ENCODE measurements at regions not wholly inside any gene's neighbourhood (a gene's known extent, or its start where the extent isn't known, plus 50 kb on each side); places are given as distances from the start of the nearest gene placed in this dataset.
"Not testable (repeated sequence)": the region's sequence is repeated elsewhere in the genome, so short reads cannot be mapped to it uniquely, and the experiment has no call there.

DNA sequence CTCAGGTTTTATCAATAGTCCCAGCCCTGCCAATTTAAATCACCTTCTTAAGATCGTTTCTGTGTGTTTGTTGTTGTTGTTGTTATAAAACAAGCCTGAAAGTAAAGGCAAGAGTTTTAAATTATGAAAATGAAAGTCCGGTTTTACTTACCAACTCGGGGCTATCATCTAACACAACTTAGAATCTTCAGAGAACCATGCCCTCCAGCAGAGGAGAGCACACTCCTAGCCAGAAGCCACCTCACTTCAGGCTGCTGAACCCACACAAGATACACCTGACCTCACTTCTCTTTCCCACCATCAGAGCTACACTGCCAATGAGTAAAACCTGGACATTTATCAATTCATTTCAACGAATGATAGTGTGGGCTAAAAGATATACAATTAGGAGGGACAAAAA lies 335.2 kb downstream of the IRS1 start:
- Histone ChIP-seq H3K4me3 (ENCODE audit: low read depth, low read length) (no peak overlapping the region), H3K27me3 (ENCODE audit: control insufficient read depth, insufficient read depth, low read length) (no peaks in the 10 kb centered on the region), H3K9ac (no peak overlapping the region), H3K9me3 (ENCODE audit: control insufficient read depth, low read length) (no peaks in the 10 kb centered on the region), H2AFZ (no peak overlapping the region), H3K4me1 (no peaks in the 10 kb centered on the region), H3K36me3 (ENCODE audit: control insufficient read depth, insufficient read depth, low read length) (no peaks in the 10 kb centered on the region), H3K79me2 (no peaks in the 10 kb centered on the region), H3K27ac (no peak overlapping the region), H3K4me2 (ENCODE audit: low read length) (no peak overlapping the region)
- TF ChIP-seq, protein P1, sequence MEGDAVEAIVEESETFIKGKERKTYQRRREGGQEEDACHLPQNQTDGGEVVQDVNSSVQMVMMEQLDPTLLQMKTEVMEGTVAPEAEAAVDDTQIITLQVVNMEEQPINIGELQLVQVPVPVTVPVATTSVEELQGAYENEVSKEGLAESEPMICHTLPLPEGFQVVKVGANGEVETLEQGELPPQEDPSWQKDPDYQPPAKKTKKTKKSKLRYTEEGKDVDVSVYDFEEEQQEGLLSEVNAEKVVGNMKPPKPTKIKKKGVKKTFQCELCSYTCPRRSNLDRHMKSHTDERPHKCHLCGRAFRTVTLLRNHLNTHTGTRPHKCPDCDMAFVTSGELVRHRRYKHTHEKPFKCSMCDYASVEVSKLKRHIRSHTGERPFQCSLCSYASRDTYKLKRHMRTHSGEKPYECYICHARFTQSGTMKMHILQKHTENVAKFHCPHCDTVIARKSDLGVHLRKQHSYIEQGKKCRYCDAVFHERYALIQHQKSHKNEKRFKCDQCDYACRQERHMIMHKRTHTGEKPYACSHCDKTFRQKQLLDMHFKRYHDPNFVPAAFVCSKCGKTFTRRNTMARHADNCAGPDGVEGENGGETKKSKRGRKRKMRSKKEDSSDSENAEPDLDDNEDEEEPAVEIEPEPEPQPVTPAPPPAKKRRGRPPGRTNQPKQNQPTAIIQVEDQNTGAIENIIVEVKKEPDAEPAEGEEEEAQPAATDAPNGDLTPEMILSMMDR (IDR thresholded peaks at IDR 0.05): no peak

DNA sequence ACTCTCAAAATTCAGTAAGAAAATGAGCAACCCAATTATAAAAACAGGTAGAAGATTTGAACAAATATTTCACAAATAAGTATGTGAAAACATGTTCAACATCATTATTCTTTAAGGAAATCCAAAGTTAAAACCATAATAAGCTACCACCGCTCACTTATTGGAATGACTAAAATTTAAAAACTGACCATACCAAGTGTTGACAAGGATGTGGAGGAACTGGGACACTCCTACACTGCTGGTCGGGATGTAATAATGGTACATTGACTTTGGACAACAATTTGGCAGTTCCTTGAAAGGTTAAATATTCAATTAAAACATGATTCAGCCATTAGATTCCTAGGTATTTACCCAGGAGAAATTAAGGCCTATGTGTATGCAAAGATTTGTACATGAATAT lies 336.5 kb downstream of the IRS1 start:
- Histone ChIP-seq H3K4me1 (no peaks in the 10 kb centered on the region), H3K79me2 (no peaks in the 10 kb centered on the region), H3K36me3 (ENCODE audit: control insufficient read depth, insufficient read depth, low read length) (no peaks in the 10 kb centered on the region), H3K4me2 (ENCODE audit: low read length) (no peak overlapping the region), H3K27me3 (ENCODE audit: control insufficient read depth, insufficient read depth, low read length) (no peaks in the 10 kb centered on the region), H2AFZ (no peak overlapping the region), H3K9me3 (ENCODE audit: control insufficient read depth, low read length) (no peaks in the 10 kb centered on the region), H3K9ac (no peak overlapping the region), H3K4me3 (ENCODE audit: low read depth, low read length) (no peak overlapping the region), H3K27ac (no peak overlapping the region)
- TF ChIP-seq, protein P1 (IDR thresholded peaks at IDR 0.05): no peak

DNA sequence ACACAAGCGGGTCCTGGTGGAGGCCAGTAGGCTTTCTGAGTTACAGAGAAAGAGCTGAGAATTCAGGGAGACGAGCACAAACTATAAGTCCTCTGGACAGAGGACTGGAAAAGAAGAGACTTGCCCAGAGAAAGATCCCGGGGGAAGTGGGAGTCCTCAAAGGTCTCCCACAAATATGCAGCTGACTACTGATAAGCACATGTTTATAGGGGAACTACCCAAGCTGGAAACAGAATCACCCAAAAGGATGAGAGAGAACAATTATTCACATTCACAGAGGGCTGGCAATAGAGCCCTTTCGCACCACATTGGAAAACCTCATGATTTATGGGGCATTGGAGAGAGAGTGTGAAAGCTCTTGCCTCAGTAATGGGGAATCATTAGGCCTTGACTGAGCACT lies 337.6 kb downstream of the IRS1 start:
- H3K27me3 ChIP-seq (ENCODE audit: control insufficient read depth, insufficient read depth, low read length): no peaks in the 10 kb centered on the region

DNA sequence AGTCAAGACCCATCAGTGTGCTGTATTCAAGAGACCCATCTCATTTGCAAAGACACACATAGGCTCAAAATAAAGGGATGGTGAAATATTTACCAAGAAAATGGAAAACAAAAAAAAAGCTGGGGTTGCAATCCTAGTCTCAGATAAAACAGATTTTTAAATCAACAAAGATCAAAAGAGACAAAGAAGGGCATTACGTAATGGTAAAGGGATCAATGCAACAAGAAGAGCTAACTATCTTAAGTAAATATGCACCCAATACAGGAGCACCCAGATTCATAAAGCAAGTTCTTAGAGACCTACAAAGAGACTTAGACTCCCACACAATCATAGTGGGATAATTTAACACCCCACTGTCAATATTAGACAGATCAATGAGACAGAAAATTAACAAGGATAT lies 343.5 kb downstream of the IRS1 start:
- not testable (repeated sequence) for H3K4me2 ChIP-seq (ENCODE audit: low read length); H3K4me1 ChIP-seq; H3K27me3 ChIP-seq (ENCODE audit: control insufficient read depth, insufficient read depth, low read length); H3K27ac ChIP-seq; H3K79me2 ChIP-seq; H2AFZ ChIP-seq; H3K9ac ChIP-seq; H3K36me3 ChIP-seq (ENCODE audit: control insufficient read depth, insufficient read depth, low read length); H3K9me3 ChIP-seq (ENCODE audit: control insufficient read depth, low read length); H3K4me3 ChIP-seq (ENCODE audit: low read depth, low read length)

More for the DNA sequence above, 337.6 kb downstream of the IRS1 start:
- Histone ChIP-seq H3K4me1 (no peaks in the 10 kb centered on the region), H3K4me2 (ENCODE audit: low read length) (no peak overlapping the region), H3K36me3 (ENCODE audit: control insufficient read depth, insufficient read depth, low read length) (no peaks in the 10 kb centered on the region), H3K9me3 (ENCODE audit: control insufficient read depth, low read length) (no peaks in the 10 kb centered on the region), H3K9ac (no peak overlapping the region), H3K79me2 (no peaks in the 10 kb centered on the region), H2AFZ (no peak overlapping the region), H3K27ac (no peak overlapping the region), H3K4me3 (ENCODE audit: low read depth, low read length) (no peak overlapping the region)
- TF ChIP-seq, protein P1 (IDR thresholded peaks at IDR 0.05): no peak

DNA sequence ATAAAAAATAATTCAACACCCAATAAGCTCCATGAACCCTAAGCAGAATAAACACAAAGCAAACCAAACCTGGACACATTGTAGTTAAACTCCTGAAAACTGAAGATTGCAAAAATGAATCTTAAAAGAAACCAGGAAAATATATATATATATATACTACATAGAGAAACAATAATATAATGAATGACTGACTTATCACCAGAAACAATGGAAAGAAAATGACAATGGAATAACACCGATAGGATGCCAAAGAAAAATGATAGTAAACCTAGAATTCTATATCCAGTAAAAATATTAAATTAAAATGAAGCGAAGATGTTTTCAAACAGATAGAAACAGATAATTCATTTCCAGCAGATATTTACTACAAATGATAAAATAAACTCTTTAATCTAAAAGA lies 346.9 kb downstream of the IRS1 start:
- H3K27ac ChIP-seq: no peak overlapping the region
- no peaks in the 10 kb centered on the region for H3K36me3 ChIP-seq (ENCODE audit: control insufficient read depth, insufficient read depth, low read length)
- H3K27me3 ChIP-seq (ENCODE audit: control insufficient read depth, insufficient read depth, low read length): no peaks in the 10 kb centered on the region
- H3K79me2 ChIP-seq: no peaks in the 10 kb centered on the region
- H3K9ac ChIP-seq: no peak overlapping the region
- H3K9me3 ChIP-seq (ENCODE audit: control insufficient read depth, low read length): no peaks in the 10 kb centered on the region
- H2AFZ ChIP-seq: no peak overlapping the region
- H3K4me1 ChIP-seq: no peaks in the 10 kb centered on the region
- no peak overlapping the region for H3K4me3 ChIP-seq (ENCODE audit: low read depth, low read length)
- TF ChIP-seq, protein P1 (IDR thresholded peaks at IDR 0.05): no peak
- no peak overlapping the region for H3K4me2 ChIP-seq (ENCODE audit: low read length)
